GM12878 (cell line): ENCODE measurements at regions not wholly inside any gene's neighbourhood (a gene's known extent, or its start where the extent isn't known, plus 50 kb on each side); places are given as distances from the start of the nearest gene placed in this dataset.

Source experiments
- ATAC-seq: fragments of 200-7000 bp; cut with Tn5 transposase; 3 replicates; pipeline ENCODE4 v1.9.1; 2020; ENCODE audit warnings: mild to moderate bottlenecking, moderate library complexity
- BruUV-seq: library from RNA; stranded (reverse); fragments of 400-500 nt; replicated peaks from 2 replicates; lab custom pipeline; 2021; lab: Mats Ljungman, UMichigan
- CTCF ChIA-PET: fragments of 300-600 bp; sonication (Branson Sonifier 250); formaldehyde crosslinking; extraction: SDS; loops from one replicate; lab custom pipeline; 2021; ENCODE audit warnings: inconsistent platforms; lab: Yijun Ruan, JAX
- POLR2A ChIA-PET: fragments of 350-600 bp; formaldehyde crosslinking; extraction: SDS; loops from one replicate; lab custom pipeline; 2021; ENCODE audit warnings: inconsistent platforms; lab: Charles Lee
- RAD21 ChIA-PET: fragments of 300-600 bp; sonication (Branson Sonifier 250); formaldehyde crosslinking; loops from one replicate; lab custom pipeline; 2023; ENCODE audit warnings: antibody characterized with exemption; ENCODE audit not compliant: unreplicated experiment; lab: Charles Lee
- SMC1A ChIA-PET: fragments of 300-600 bp; sonication (Branson Sonifier 250); formaldehyde crosslinking; loops from one replicate; lab custom pipeline; 2023; ENCODE audit not compliant: unreplicated experiment, uncharacterized antibody; lab: Charles Lee
- DNase-seq: peaks from one replicate; pipeline ENCODE4 v3.0.0-alpha.2; 2011; ENCODE audit warnings: low read depth, low spot score
- FAIRE-seq: peaks from 3 replicates; lab custom pipeline; 2011; peaks lifted over from hg19 to GRCh38; lab: Jason Lieb, UNC
- H2AFZ ChIP-seq: 2 replicates; pipeline ENCODE4 v1.6.0; 2011; ENCODE audit warnings: low read depth, low read length, control low read depth; ENCODE audit not compliant: control insufficient read depth
- H3K27ac ChIP-seq: 2 replicates; pipeline ENCODE4 v1.5.1; 2011; ENCODE audit warnings: control low read depth; ENCODE audit not compliant: control insufficient read depth, insufficient read depth
- H3K27me3 ChIP-seq, 2 experiments: replicated peaks in 1 of 2; 2 replicates each; pipeline versions ENCODE4 v1.6.0 to v1.6.1; 2011; ENCODE audit warnings: low read length in 1 of 2; ENCODE audit not compliant: control insufficient read depth in 2 of 2, insufficient read depth in 2 of 2
- H3K36me3 ChIP-seq, 2 experiments: 2 replicates each; pipeline ENCODE4 v1.5.1; 2011; ENCODE audit warnings: low read length in 1 of 2; ENCODE audit not compliant: control insufficient read depth in 2 of 2, insufficient read depth in 2 of 2
- H3K4me1 ChIP-seq: 2 replicates; pipeline ENCODE4 v1.6.1; 2011; ENCODE audit warnings: mild to moderate bottlenecking, low read length, moderate library complexity, mixed read lengths; ENCODE audit not compliant: control insufficient read depth, insufficient read depth
- H3K4me2 ChIP-seq: 2 replicates; pipeline ENCODE4 v1.6.0; 2011; ENCODE audit warnings: control low read depth; ENCODE audit not compliant: control insufficient read depth, insufficient read depth
- H3K4me3 ChIP-seq: fragments of 200-600 bp; sonication (generic); 2 replicates; pipeline ENCODE4 v1.5.1; 2016
- H3K79me2 ChIP-seq: 2 replicates; pipeline ENCODE4 v1.6.0; 2011; ENCODE audit warnings: low read length; ENCODE audit not compliant: control insufficient read depth, insufficient read depth
- H3K9ac ChIP-seq: 2 replicates; pipeline ENCODE4 v1.8.0; 2011; ENCODE audit warnings: low read length, control low read depth, mixed read lengths; ENCODE audit not compliant: control insufficient read depth, insufficient read depth
- H3K9me3 ChIP-seq: replicated peaks from 3 replicates; pipeline ENCODE4 v1.5.1; 2011; ENCODE audit warnings: mild to moderate bottlenecking, low read length; ENCODE audit not compliant: control insufficient read depth, insufficient read depth
- H4K20me1 ChIP-seq: 2 replicates; pipeline ENCODE4 v1.6.0; 2011; ENCODE audit not compliant: control insufficient read depth, insufficient read depth
- DPF2 ChIP-seq: fragments of 450-650 bp; IDR thresholded peaks from 2 replicates; pipeline ENCODE4 v1.6.1; 2017; ENCODE audit warnings: mild to moderate bottlenecking
- ESRRA ChIP-seq: IDR thresholded peaks from 2 replicates; pipeline ENCODE4 v1.6.1; 2012; ENCODE audit warnings: mild to moderate bottlenecking, low read length, improper control_type of control experiment
- FOXK2 ChIP-seq: fragments of 450-650 bp; IDR thresholded peaks from 2 replicates; pipeline ENCODE4 v1.6.1; 2017; ENCODE audit warnings: mild to moderate bottlenecking, moderate library complexity
- HDAC6 ChIP-seq: fragments of 200-600 bp; sonication (generic); IDR thresholded peaks from one replicate; pipeline ENCODE4 v1.8.0; 2017; ENCODE audit warnings: antibody characterized with exemption; ENCODE audit not compliant: unreplicated experiment
- IRF5 ChIP-seq: fragments of 450-650 bp; IDR thresholded peaks from 2 replicates; pipeline ENCODE4 v1.6.1; 2017; ENCODE audit warnings: borderline replicate concordance
- LARP7 ChIP-seq: fragments of 450-650 bp; IDR thresholded peaks from 2 replicates; pipeline ENCODE4 v1.6.1; 2017; ENCODE audit warnings: mild to moderate bottlenecking
- NFYA ChIP-seq: IDR thresholded peaks from 2 replicates; pipeline ENCODE4 v1.6.1; 2011; ENCODE audit warnings: low read depth, mild to moderate bottlenecking, low read length, improper control_type of control experiment, borderline replicate concordance
- NFYB ChIP-seq: IDR thresholded peaks from 2 replicates; pipeline ENCODE4 v1.6.1; 2011; ENCODE audit warnings: low read depth, mild to moderate bottlenecking, low read length, improper control_type of control experiment, moderate library complexity; ENCODE audit not compliant: insufficient read depth
- PAX8 ChIP-seq: fragments of 450-650 bp; IDR thresholded peaks from 2 replicates; pipeline ENCODE4 v1.6.1; 2017; ENCODE audit warnings: mild to moderate bottlenecking, moderate library complexity
- POU2F2 ChIP-seq: IDR thresholded peaks from 3 replicates; pipeline ENCODE4 v1.6.1; 2011; ENCODE audit warnings: low read depth, mild to moderate bottlenecking, low read length, borderline replicate concordance
- PRDM15 ChIP-seq: fragments of 450-650 bp; formaldehyde crosslinking; IDR thresholded peaks from 2 replicates; pipeline ENCODE4 v1.4.0; 2020; ENCODE audit warnings: mild to moderate bottlenecking, moderate library complexity
- RELA ChIP-seq: fragments of 450-650 bp; IDR thresholded peaks from 2 replicates; pipeline ENCODE4 v1.8.0; 2014; ENCODE audit warnings: borderline replicate concordance; ENCODE audit not compliant: partially characterized antibody
- YBX1 ChIP-seq: fragments of 450-650 bp; IDR thresholded peaks from 2 replicates; pipeline ENCODE4 v1.6.1; 2016; ENCODE audit warnings: antibody characterized with exemption
- ZSCAN29 ChIP-seq: fragments of 450-650 bp; IDR thresholded peaks from 2 replicates; pipeline ENCODE4 v1.6.1; 2017; ENCODE audit warnings: mild to moderate bottlenecking, moderate library complexity
- WGBS: methylation state at CpG from one replicate; pipeline ENCODE4 v1.1.6; 2016; ENCODE audit warnings: low lambda C conversion rate; ENCODE audit not compliant: insufficient replicate concordance, insufficient coverage; ENCODE audit errors: missing lambda C conversion rate; 5-methylcytosine and 5-hydroxymethylcytosine counted together
- in situ Hi-C: fragments of 300-500 bp; cut with MboI; formaldehyde crosslinking; loops from 9 replicates; pipeline ENCODE4 v1.14.3; 2018; ENCODE audit warnings: mixed read lengths
- intact Hi-C: fragments of 100-400 bp; cut with micrococcal nuclease; formaldehyde crosslinking; loops from one replicate; pipeline ENCODE4 v1.14.2; 2022; ENCODE audit not compliant: unreplicated experiment

GRCh38 chr17:13792314-13792713 lies 190.6 kb upstream of the HS3ST3A1 start (continued):
- TF ChIP-seq PAX8, result no peak
- no peak for TF ChIP-seq YBX1
- no peak for TF ChIP-seq ESRRA
- TF ChIP-seq NFYA, result no peak
- TF ChIP-seq LARP7, result no peak
- TF ChIP-seq FOXK2, result no peak
- TF ChIP-seq POU2F2, result no peak
- TF ChIP-seq NFYB, result no peak
- no peak for TF ChIP-seq ZSCAN29

GRCh38 chr17:13793951-13794350 lies 192.2 kb upstream of the HS3ST3A1 start:
- no peaks in the 10 kb centered on the region for H4K20me1 ChIP-seq
- intact Hi-C loops, result no loop called here
- ChIA-PET SMC1A (no interaction called here), RAD21 (no interaction called here), CTCF (interaction anchor here (1.0 kb wide), 1 partner anchor 16 kb away, joined by 3 read pairs; no protein-coding TSS in a partner anchor), POLR2A (no interaction called here)
- ATAC-seq (no peak), FAIRE-seq (no peak), DNase-seq (no peak)
- 0% methylated on average over 1 of the region's 1 CpG for WGBS
- no TSS peak for BruUV-seq
- H3K36me3 ChIP-seq, result no peaks in the 10 kb centered on the region
- no peak overlapping the region for H3K4me3 ChIP-seq
- H3K4me2 ChIP-seq, result no peak overlapping the region
- H3K9me3 ChIP-seq, result no peaks in the 10 kb centered on the region; the same call in 1 of the 3 replicates
- H3K79me2 ChIP-seq, result no peaks in the 10 kb centered on the region
- in situ Hi-C loops, result no loop called here
- H3K4me1 ChIP-seq, result no peaks in the 10 kb centered on the region
- no peak overlapping the region for H3K27ac ChIP-seq
- TF ChIP-seq DPF2, result no peak
- no peak overlapping the region for H3K9ac ChIP-seq
- no peak overlapping the region for H2AFZ ChIP-seq
- no peaks in the 10 kb centered on the region for H3K27me3 ChIP-seq

GRCh38 chr17:13797863-13798262 lies 196.1 kb upstream of the HS3ST3A1 start:
- BruUV-seq, result no TSS peak
- no peaks in the 10 kb centered on the region for H3K27me3 ChIP-seq
- ChIA-PET RAD21 (no interaction called here), POLR2A (no interaction called here), CTCF (no interaction called here), SMC1A (no interaction called here)
- H3K36me3 ChIP-seq, result no peaks in the 10 kb centered on the region
- FAIRE-seq (no peak), ATAC-seq (no peak), DNase-seq (no peak)
- H3K9ac ChIP-seq, result no peak overlapping the region
- in situ Hi-C loops (no loop called here), intact Hi-C loops (no loop called here)
- H2AFZ ChIP-seq, result no peak overlapping the region
- H3K27ac ChIP-seq, result no peak overlapping the region
- H3K4me2 ChIP-seq, result no peak overlapping the region
- no peaks in the 10 kb centered on the region for H3K4me1 ChIP-seq
- H3K4me3 ChIP-seq, result no peak overlapping the region
- no peaks in the 10 kb centered on the region for H4K20me1 ChIP-seq
- H3K9me3 ChIP-seq, result no peaks in the 10 kb centered on the region; the same call in 2 of the 3 replicates
- no peaks in the 10 kb centered on the region for H3K79me2 ChIP-seq
- TF ChIP-seq IRF5 (no peak), HDAC6 (no peak), PRDM15 (CRISPR knock-in tag) (no peak), RELA (no peak)
